ENCODE measurements at regions not wholly inside any gene's neighbourhood (a gene's known extent, or its start where the extent isn't known, plus 50 kb on each side); places are given as distances from the start of the nearest gene placed in this dataset.

GRCh38 chr5:93926831-93927620, 185.6 kb upstream of the POU5F2 start:
- DNase-seq, result no peak

GRCh38 chr5:93925321-93925720, 183.9 kb upstream of the POU5F2 start:
- DNase-seq, result no peak

GRCh38 chr5:93924628-93925027, 183.2 kb upstream of the POU5F2 start:
- DNase-seq, result no peak

GRCh38 chr5:93922551-93922950, 181.2 kb upstream of the POU5F2 start:
- no peak for DNase-seq

- no peak for DNase-seq
Observed at GRCh38 chr5:93921001-93921400, 179.6 kb upstream of the POU5F2 start.

GRCh38 chr5:93916872-93917271, 175.5 kb upstream of the POU5F2 start:
- no peak for DNase-seq

- no peak for DNase-seq
Observed at GRCh38 chr5:93915142-93915553, 173.7 kb upstream of the POU5F2 start.

GRCh38 chr5:93911609-93912008, 170.2 kb upstream of the POU5F2 start:
- no peak for DNase-seq

- DNase-seq, result no peak
Observed at GRCh38 chr5:93909356-93909755, 168.0 kb upstream of the POU5F2 start.

- no peak for DNase-seq
Observed at GRCh38 chr5:93904917-93905316, 163.5 kb upstream of the POU5F2 start.

- no peak for DNase-seq
Observed at GRCh38 chr5:93902288-93902687, 160.9 kb upstream of the POU5F2 start.

- DNase-seq, result no peak
Observed at GRCh38 chr5:93899026-93899600, 157.7 kb upstream of the POU5F2 start.

GRCh38 chr5:93894601-93895354, 153.4 kb upstream of the POU5F2 start:
- DNase-seq, result no peak

- no peak for DNase-seq
Observed at GRCh38 chr5:93893075-93893474, 151.7 kb upstream of the POU5F2 start.

- no peak for DNase-seq
Observed at GRCh38 chr5:93892481-93892880, 151.1 kb upstream of the POU5F2 start.

- DNase-seq, result no peak
Observed at GRCh38 chr5:93891491-93892480, 150.4 kb upstream of the POU5F2 start.

GRCh38 chr5:93890657-93891056, 149.3 kb upstream of the POU5F2 start:
- DNase-seq, result no peak

GRCh38 chr5:93887678-93888077, 146.3 kb upstream of the POU5F2 start:
- no peak for DNase-seq

GRCh38 chr5:93886917-93887361, 145.5 kb upstream of the POU5F2 start:
- DNase-seq, result no peak

GRCh38 chr5:93886098-93886806, 144.9 kb upstream of the POU5F2 start:
- no peak for DNase-seq

GRCh38 chr5:93884254-93884653, 142.9 kb upstream of the POU5F2 start:
- no peak for DNase-seq

GRCh38 chr5:93883459-93883858, 142.1 kb upstream of the POU5F2 start:
- DNase-seq, result no peak

Measured in GF-D8 (cell line).